ENCODE measurements at regions not wholly inside any gene's neighbourhood (a gene's known extent, or its start where the extent isn't known, plus 50 kb on each side); places are given as distances from the start of the nearest gene placed in this dataset.

- DNase-seq: no peak
Observed at GRCh38 chr1:234725177-234726132, 115.5 kb upstream of the IRF2BP2 start.

GRCh38 chr1:234724516-234725176, 114.7 kb upstream of the IRF2BP2 start:
- DNase-seq: no peak

- no peak for DNase-seq
Observed at GRCh38 chr1:234722904-234723720, 113.1 kb upstream of the IRF2BP2 start.

- no peak for DNase-seq
Observed at GRCh38 chr1:234722270-234722704, 112.3 kb upstream of the IRF2BP2 start.

GRCh38 chr1:234721476-234722269, 111.7 kb upstream of the IRF2BP2 start:
- no peak for DNase-seq

- DNase-seq: no peak
Observed at GRCh38 chr1:234720709-234721441, 110.9 kb upstream of the IRF2BP2 start.

- no peak for DNase-seq
Observed at GRCh38 chr1:234719454-234720251, 109.7 kb upstream of the IRF2BP2 start.

- DNase-seq: no peak
Observed at GRCh38 chr1:234718496-234719453, 108.8 kb upstream of the IRF2BP2 start.

GRCh38 chr1:234716908-234717375, 107.0 kb upstream of the IRF2BP2 start:
- DNase-seq: no peak

- DNase-seq: no peak
Observed at GRCh38 chr1:234715252-234716014, 105.5 kb upstream of the IRF2BP2 start.

- DNase-seq: no peak
Observed at GRCh38 chr1:234713859-234714258, 103.9 kb upstream of the IRF2BP2 start.

GRCh38 chr1:234713440-234713839, 103.5 kb upstream of the IRF2BP2 start:
- no peak for DNase-seq

- no peak for DNase-seq
Observed at GRCh38 chr1:234712891-234713305, 102.9 kb upstream of the IRF2BP2 start.

- DNase-seq: no peak
Observed at GRCh38 chr1:234710936-234711724, 101.2 kb upstream of the IRF2BP2 start.

GRCh38 chr1:234710381-234710780, 100.4 kb upstream of the IRF2BP2 start:
- no peak for DNase-seq

GRCh38 chr1:234709473-234710228, 99.7 kb upstream of the IRF2BP2 start:
- no peak for DNase-seq
